ENCODE measurements at regions not wholly inside any gene's neighbourhood (a gene's known extent, or its start where the extent isn't known, plus 50 kb on each side); places are given as distances from the start of the nearest gene placed in this dataset.

DNA sequence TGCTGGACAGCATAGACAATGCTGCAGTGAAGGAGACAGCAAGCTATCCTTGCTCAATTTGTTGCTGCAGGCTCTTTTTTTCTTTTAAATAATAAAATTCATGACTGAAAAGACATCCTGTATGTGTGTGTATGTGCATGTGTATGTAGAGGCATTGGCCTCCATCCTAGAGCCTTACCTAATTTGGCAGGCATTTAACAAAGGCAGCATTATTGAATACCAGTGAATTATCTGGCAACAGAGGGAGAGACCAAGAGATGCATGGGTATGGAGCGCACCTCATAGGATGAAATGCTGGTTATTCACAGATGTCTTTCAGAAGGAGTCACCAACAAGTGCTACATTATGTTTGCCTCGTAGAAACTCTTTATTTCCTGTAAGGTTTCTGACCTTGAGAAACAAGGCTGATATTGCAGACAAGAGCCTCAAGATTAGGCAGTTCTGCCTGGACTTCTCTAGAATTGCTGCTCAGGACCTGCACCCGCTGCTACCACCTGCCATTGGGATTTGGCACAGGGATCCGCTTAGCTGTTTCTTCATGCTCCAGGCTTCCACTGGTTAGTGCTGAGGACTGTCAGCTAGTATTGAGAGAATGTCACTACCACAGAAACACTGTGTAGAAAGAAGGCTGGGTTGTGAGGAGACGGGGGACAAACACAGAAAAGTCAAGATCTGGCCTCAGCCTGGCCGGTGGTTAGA, 247.7 kb upstream of the RFX3 start:
- ATAC-seq, result no peak
- no peak for DNase-seq (ENCODE audit: missing footprints)
- intact Hi-C loops (cut with DNase I), result no loop called here

DNA sequence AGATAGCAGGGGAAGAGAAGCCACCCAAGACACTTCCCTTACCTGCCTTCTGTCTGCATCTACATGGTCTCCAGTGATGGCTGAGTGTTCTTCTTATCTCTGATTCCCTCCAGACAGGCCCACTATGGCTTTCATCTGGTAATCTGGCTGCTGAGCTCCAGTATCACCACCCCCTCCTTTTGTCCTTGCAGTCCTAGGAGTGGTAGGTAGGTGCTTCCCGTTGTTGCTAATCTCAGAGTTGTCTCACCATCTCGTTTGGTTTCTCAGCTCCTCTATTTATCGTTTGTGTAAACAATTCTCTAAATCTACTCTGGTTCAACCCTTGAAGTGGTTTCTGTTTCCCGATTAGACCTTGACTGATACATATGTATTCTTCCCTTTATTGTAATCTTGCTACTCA, 243.8 kb upstream of the RFX3 start:
- intact Hi-C loops (cut with DNase I), result no loop called here
- DNase-seq (ENCODE audit: missing footprints) (no peak), ATAC-seq (no peak)

DNA sequence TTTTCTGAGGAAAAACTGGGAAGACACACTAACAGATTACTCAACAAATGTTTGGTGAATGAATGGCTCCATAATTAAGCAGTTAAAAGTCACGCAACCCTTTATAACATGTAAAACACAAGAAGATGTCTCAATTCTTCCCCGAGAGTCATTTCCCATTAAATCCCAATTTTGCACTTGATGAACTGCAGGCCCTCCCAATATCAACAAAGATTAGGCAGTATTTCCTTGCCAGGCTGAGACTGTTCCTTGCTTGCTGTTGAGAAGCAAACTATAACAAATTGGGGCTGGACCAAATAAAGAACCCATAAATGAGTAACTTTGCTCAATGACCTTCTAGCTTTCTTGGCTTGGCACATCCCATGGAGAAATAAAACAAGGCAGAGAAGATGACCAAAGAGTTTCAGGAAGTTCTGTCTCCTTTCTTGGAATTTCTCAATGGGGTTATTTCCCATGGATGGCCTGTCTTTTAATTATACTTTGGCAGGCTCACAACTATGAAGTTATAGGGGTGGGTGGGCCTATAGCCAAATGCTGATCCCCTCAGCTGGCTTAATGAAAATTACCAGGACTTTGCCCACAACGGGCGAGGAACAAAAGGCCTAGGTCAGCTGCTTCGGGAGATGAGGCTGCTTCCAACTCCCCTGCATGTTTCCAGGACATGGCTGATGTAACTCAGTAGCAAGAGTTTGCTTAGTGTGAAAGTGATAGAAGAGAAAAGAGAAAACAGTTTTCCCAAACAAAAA, 243.1 kb upstream of the RFX3 start:
- DNase-seq (ENCODE audit: missing footprints) (no peak), ATAC-seq (peak; percentile 81)
- intact Hi-C loops (cut with DNase I), result no loop called here

DNA sequence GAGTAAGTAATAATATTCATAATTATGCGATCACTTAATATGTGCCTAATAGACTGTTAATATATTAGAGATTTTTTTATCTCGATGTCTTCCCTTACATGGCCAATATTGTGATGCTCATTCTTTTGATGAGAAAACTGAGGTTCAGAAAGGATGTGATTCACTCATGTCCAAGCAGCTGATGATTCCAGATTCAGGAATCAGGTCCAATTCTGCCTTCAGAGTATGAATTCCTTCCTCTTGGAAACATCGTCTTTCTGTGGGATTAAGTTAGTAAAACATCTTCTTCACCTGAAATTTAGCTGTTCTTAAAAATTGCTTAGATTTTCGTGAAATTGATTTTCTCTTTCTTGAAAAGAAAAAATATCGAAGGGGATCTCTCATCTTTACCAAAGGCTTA, 242.5 kb upstream of the RFX3 start:
- ATAC-seq, result no peak
- intact Hi-C loops (cut with DNase I), result no loop called here
- no peak for DNase-seq (ENCODE audit: missing footprints)

DNA sequence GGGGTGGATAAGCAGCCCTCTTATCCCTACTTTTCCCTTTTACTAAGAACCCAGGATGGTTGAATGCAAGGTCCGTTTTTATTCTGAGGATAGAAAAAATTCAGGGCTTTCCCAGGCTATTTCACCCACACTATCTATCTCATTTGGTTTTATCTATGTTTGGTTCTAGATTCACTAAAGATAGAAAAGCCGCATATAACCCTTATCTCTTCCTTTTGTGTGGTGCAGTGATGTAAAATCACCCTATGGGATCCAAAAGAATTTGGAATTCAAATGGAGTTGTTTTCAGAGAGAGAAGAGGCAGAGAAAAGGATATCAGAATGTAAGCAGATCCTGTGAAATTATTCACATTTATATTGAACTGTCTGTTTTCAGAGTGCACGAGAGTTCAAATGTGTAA, 236.3 kb upstream of the RFX3 start:
- intact Hi-C loops (cut with DNase I), result no loop called here
- DNase-seq (ENCODE audit: missing footprints), result no peak
- ATAC-seq, result no peak

DNA sequence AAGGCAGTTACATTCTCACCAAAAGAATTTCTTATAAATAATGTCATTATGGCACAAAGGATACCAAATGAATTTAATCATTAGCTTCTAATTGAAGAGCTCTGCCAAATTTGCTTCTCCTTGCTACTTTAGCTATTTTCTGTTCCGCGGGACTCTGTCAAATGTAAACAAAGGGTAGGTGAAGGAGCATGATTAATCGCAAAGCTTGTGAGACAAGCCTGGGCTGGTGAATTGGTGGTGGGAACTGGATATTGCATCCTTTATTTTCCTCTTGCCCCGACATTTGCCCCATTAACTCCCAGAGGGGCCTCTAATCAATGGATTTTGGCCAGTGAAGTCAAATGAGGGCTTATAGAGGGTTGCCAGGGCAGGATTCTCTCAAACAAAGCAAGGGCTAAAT, 234.2 kb upstream of the RFX3 start:
- DNase-seq (ENCODE audit: missing footprints), result no peak
- intact Hi-C loops (cut with DNase I), result no loop called here
- ATAC-seq, result no peak

DNA sequence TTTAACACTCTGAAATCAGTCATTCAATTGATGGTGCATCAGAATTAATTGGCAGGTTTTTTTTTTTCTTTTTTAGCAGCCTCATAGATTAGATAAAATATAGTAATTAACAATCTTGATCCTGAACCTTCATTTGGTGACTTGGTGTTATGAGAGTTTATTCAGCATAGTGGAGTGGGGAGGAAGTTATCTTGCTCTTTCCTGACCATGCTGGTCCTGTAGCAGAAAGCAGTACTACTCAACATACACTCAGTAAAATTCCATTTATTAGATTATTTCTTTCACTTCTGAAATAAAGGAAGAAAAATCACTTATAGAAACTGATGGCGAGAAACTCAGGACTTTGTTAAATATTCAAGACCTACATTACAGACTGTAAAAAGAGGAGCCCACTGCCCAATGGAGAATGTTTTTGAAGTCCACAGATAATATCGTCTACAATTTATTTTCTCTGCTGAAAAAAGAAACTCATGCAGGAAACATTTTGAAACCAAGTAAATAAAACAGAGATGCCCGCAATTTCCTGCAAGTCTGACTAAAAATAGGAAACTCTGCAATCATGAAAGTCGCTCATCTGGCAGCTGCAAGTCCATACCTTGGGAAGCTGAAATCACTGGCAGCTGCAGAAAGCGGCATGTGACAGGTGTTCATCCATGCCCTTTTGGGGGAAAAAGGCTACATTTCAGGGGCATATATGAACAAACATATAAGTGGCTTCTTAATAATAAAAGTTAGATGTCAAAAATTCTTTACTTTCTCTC, 233.2 kb upstream of the RFX3 start:
- intact Hi-C loops (cut with DNase I), result no loop called here
- no peak for ATAC-seq

DNA sequence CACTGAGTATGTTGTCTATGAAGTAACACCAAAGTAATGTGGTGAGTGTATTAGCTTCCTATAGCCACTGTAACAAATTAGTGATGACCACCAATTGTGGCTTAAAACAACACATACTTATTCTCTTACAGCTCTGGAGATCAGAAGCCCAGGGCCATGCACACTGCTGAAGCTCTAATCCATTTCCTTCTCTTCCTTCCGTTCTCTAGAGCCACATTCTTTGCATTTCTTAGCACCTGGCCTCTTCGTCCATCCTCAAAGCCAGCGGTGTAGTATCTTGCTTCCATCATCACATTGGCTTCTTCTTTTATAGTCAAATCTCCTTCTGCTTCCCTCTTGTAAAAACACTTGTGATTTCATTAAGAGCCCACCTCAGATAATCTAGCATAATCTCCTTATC, 230.3 kb upstream of the RFX3 start:
- no peak for DNase-seq (ENCODE audit: missing footprints)
- intact Hi-C loops (cut with DNase I), result no loop called here
- no peak for ATAC-seq

More for the DNA sequence above, 233.2 kb upstream of the RFX3 start:
- no peak for DNase-seq (ENCODE audit: missing footprints)

DNA sequence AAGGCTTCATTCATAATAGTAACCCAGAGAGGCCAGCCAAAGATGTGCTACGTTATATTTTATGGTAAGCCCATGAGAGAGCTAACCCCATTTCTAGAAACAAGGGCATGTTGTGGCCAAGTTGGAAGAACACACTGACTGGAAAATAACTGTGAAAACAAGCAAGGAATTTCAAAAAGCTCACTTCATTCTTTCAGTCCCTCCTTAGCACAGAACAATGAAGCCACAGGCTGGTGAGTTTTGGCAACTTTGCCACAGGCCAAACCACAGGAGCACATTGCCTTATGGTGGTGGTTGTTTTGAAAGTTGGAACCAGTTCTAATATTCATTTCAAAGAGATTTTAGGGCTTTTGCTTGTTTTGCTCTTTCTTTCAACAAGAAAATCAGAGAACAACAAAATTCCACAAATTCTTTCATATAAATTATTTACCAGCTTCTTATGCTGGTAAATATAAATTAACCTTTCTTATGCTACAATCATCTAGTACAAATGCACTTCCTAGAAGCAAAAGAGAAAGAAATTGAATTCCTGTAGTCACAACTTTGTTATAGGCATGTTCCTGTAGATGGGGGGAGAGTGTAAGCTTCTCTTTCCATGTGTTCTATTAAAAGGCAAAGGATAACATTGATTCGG, 225.4 kb upstream of the RFX3 start:
- ATAC-seq, result no peak
- intact Hi-C loops (cut with DNase I), result no loop called here

DNA sequence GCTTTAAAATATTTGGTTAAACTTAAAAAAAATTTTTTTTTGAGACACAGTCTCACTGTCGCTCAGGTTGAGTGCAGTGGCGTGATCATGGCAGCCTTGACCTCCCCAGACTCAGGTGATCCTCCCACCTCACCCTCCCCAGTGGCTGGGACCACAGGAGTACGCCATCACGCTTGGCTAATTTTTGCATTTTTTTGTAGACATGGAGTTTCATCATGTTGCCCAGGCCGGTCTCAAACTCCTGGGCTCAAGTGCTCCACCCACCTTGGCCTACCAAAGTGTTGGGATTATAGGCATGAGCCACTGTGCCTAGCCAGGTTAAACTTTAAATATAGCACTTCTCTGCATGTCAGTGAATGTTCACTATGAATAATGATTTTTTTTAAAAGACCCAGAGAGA, 224.5 kb upstream of the RFX3 start:
- intact Hi-C loops (cut with DNase I), result no loop called here
- ATAC-seq, result no peak
- no peak for DNase-seq (ENCODE audit: missing footprints)

More for the DNA sequence above, 225.4 kb upstream of the RFX3 start:
- DNase-seq (ENCODE audit: missing footprints), result no peak

DNA sequence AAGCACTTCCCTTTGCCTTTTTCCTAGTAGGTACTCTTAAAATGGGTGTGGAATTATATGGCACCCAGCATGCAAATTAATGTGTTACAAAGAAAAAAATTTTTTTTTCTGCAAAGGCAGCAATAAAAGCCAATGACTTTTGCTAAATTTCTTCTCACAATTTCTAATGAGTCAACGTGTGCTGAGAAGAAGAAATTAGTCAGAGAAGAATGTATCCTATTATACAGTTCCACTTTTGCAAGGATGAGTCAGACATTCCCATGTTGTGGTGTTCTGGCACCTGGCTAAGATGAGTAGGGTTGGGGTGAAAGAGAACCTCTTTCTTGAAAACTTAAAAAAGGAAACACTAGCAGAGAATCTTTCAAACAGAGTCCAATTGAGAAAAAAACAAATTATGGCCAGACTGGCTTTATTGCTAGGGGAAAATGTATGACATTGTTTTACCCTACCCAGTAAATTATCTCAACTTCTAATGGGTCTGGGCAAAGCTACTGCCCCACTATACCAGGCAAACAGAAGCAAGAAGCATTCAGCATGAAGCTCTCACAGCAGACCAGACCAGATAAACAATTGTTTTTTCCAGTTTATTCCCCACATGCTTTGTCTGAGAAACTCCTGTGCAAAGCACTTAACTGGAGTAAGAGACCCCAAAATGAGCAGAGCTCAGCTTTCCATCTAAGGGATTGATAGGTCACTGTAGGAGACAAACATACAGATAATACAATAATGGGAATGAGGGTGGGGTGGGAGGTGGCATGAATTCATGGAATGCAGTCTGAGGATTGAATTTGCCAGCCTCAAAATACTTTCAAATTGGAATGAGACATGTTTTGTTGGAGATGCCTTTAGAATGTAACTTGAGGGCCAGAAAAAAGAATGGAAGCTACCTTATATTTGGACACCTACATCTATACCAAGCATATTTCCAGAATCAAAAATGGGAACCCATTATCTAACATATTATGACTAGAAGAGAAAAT, 220.8 kb upstream of the RFX3 start:
- DNase-seq (ENCODE audit: missing footprints), result no peak
- intact Hi-C loops (cut with DNase I), result no loop called here
- ATAC-seq, result no peak

DNA sequence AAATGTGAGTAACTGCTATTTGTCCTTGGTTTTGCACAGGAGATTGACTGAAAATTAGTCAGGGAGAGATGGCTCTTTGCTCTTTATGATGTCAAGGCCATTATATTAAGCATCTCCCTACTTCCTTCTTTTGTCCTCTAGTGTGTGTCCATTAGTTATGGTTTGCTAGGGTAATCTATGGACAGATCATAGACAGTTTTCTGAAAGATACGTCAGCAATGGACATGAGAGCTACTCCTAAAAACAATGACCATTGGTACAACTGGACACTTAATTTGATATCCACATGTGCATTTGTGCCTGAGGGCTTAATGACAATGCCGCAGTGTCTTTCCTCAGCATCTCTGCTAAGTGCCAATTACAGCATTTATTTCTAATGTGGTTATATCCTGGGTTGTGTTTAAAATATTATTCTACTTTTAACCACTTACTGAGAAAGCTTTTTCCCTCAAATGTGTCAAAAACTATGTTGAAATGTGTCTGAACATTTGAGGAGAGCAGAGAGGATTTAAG, 218.2 kb upstream of the RFX3 start:
- DNase-seq (ENCODE audit: missing footprints) (no peak), ATAC-seq (no peak)
- intact Hi-C loops (cut with DNase I), result no loop called here

DNA sequence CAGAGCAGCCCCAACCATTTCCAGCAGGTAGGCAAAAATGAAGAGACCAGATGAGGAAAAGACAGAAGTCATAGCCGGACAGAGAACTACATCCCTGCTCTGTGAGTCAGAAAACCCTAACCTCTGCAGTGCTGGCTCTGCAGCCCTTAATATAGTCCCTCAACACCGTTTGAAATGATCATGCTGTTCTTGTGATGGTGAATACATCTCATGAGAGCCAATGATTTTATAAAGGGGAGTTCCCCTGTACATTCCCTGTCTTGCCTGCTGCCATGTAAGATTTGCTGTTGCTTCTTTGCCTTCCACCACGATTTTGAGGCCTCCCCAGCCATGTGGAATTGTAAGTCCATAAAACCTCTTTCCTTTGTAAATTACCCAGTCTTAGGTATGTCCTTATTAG, 216.8 kb upstream of the RFX3 start:
- DNase-seq (ENCODE audit: missing footprints) (no peak), ATAC-seq (no peak)
- intact Hi-C loops (cut with DNase I), result no loop called here

DNA sequence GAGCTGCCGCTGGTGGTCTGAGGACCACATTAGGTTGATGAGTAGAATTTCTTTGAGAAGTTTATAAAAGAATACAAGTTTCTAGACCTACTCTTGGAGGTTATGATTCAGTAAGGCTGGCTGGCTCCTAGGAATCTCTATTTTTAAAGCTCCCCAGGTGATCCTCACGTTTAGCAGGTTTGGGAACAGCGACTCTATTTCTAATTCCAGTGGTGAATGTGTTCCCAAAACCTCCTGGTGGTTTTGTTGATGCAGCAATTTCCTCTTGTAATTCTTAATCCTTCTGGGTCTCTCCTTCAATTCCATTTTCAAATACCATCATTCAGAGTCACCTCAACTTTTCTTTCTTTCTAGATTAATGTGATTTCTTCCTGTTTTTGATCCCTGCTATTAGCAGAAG, 215.9 kb upstream of the RFX3 start:
- DNase-seq (ENCODE audit: missing footprints), result no peak
- intact Hi-C loops (cut with DNase I), result no loop called here
- no peak for ATAC-seq

DNA sequence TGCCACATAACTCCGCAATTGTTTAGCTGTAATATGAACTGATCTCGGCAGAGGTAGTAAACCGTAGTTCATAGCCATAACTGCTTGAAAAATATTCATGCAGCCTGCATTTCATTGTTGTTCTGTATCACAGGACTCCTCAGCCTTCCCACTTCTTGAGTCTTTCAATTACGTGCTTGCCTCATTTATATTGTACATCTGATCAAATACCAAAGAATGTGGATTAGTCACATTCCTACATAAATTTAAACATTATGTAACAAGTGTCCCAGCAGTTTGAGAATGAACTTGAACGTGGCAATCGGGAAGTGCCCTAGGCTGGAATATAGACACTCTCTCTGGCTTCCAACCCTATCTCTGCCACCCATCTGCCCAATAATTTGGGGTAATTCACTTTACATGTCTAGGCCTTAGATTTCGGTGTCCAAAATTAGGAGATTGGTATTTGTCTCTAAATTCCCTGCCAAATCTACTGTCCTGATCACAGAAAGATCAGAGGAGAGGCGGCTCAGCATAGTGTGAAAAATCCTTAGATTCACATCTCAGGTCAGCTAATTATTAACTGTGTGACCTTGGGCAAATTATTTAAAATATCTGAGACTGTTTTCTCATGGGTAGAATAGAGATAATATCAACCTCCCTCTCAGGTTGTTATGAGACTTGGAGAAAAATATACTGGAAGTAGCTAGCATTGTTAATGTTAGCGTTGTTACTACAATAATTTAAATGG, 215.1 kb upstream of the RFX3 start:
- ATAC-seq (no peak), DNase-seq (ENCODE audit: missing footprints) (no peak)
- intact Hi-C loops (cut with DNase I), result no loop called here

DNA sequence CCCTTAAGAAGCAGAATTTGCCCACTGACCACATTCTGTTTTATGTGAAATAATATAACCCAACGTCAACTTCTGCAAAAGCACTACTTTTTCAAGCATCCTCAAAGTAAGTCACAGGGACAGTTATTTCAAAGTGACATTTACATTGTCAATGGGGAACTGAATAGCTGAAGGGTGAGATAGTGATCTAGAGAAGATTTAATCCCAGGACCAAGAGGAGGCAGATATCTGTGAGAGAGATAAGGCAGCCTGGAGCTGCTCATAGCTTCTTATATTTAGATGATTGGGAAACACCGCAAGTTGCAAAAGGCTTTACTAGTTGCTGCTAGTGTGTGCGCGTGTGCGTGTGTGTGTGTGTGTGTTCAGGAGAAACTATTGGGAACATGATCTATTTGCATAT, 210.4 kb upstream of the RFX3 start:
- DNase-seq (ENCODE audit: missing footprints) (no peak), ATAC-seq (no peak)
- intact Hi-C loops (cut with DNase I), result loop anchor here (10.0 kb wide), 1 partner anchor 379 kb away; no protein-coding TSS in a partner anchor

DNA sequence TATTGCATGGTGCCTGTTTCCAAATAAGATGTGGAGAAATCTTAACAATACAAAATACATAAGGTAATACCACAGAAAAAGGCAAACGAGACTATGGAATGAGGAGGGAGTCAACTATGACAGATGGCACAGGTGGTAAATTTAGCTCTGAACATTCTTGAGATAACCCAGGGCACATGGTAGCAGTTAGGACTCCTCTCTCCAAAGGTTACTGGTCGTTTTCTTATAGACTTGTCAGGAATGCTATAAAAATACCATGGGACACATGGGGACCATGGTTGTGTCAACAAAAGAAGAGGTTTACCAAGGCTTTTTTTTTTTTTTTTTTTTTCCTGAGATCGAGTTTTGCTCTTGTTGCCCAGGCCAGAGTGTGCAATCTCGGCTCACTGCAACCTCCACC, 209.4 kb upstream of the RFX3 start:
- no peak for ATAC-seq
- DNase-seq (ENCODE audit: missing footprints), result no peak
- intact Hi-C loops (cut with DNase I), result loop anchor here (10.0 kb wide), 1 partner anchor 380 kb away; no protein-coding TSS in a partner anchor

All from Right ventricle myocardium inferior (tissue), 1 donor.